Liver (tissue), 8 donors: ENCODE measurements at regions not wholly inside any gene's neighbourhood (a gene's known extent, or its start where the extent isn't known, plus 50 kb on each side); places are given as distances from the start of the nearest gene placed in this dataset.

Source experiments
- DNase-seq: peaks from one replicate; pipeline ENCODE4 v3.0.0-alpha.2; 2017; ENCODE audit warnings: low spot score
- H3K27ac ChIP-seq, 2 donors: one replicate each; pipeline ENCODE4 v1.7.0; 2013; ENCODE audit warnings: inconsistent platforms in 2 of 2, low read length in 2 of 2, control low read depth in 1 of 2, low read depth in 1 of 2, mild to moderate bottlenecking in 1 of 2
- H3K27me3 ChIP-seq, 4 donors: one replicate each; pipeline versions ENCODE4 v1.6.1 to v1.7.0; 2013; ENCODE audit warnings: low read length in 3 of 4, inconsistent platforms in 1 of 4, mild to moderate bottlenecking in 1 of 4, moderate library complexity in 1 of 4; ENCODE audit not compliant: control insufficient read depth in 4 of 4, insufficient read depth in 4 of 4
- H3K36me3 ChIP-seq, 4 donors: one replicate each; pipeline versions ENCODE4 v1.6.1 to v1.7.0; 2013; ENCODE audit warnings: low read length in 3 of 4, mild to moderate bottlenecking in 3 of 4, low read depth in 1 of 4, moderate library complexity in 1 of 4; ENCODE audit not compliant: control insufficient read depth in 4 of 4, insufficient read depth in 3 of 4
- H3K4me1 ChIP-seq, 4 donors: one replicate each; pipeline versions ENCODE4 v1.6.1 to v1.7.0; 2013; ENCODE audit warnings: low read length in 3 of 4, mild to moderate bottlenecking in 3 of 4, moderate library complexity in 1 of 4; ENCODE audit not compliant: control insufficient read depth in 4 of 4, insufficient read depth in 4 of 4
- H3K4me3 ChIP-seq, 3 donors: one replicate each; pipeline versions ENCODE4 v1.6.1 to v1.7.0; 2013; ENCODE audit warnings: low read length in 3 of 3, control low read depth in 1 of 3, low read depth in 1 of 3, mild to moderate bottlenecking in 1 of 3
- H3K9ac ChIP-seq, 2 donors: one replicate each; pipeline ENCODE4 v1.7.0; 2013; ENCODE audit warnings: low read length in 2 of 2, mild to moderate bottlenecking in 2 of 2, moderate library complexity in 2 of 2, control low read depth in 1 of 2, low read depth in 1 of 2
- H3K9me3 ChIP-seq, 4 donors: one replicate each; pipeline versions ENCODE4 v1.6.1 to v1.7.0; 2013; ENCODE audit warnings: low read length in 3 of 4; ENCODE audit not compliant: control insufficient read depth in 4 of 4
- ATF3 ChIP-seq: IDR thresholded peaks from 2 replicates; pipeline ENCODE4 v1.6.1; 2016; ENCODE audit warnings: antibody characterized with exemption
- CTCF ChIP-seq: fragments of 150-350 bp; IDR thresholded peaks from 2 replicates; pipeline ENCODE4 v1.5.1; 2017; ENCODE audit warnings: improper control_type of control experiment, low read depth, low read length; ENCODE audit not compliant: missing input control
- EGR1 ChIP-seq, 2 donors: IDR thresholded peaks; 2 replicates each; pipeline ENCODE4 v1.6.1; 2016 to 2018; ENCODE audit warnings: antibody characterized with exemption in 2 of 2, low read depth in 2 of 2
- FOXA1 ChIP-seq: IDR thresholded peaks from 2 replicates; pipeline ENCODE4 v1.6.1; 2016; ENCODE audit warnings: antibody characterized with exemption
- FOXA2 ChIP-seq: IDR thresholded peaks from 2 replicates; pipeline ENCODE4 v1.6.1; 2016; ENCODE audit warnings: antibody characterized with exemption
- GABPA ChIP-seq, 2 donors: IDR thresholded peaks in 1 of 2; conservative IDR thresholded peaks in 1 of 2; 2 replicates each; pipeline ENCODE4 v1.6.1; 2016; ENCODE audit warnings: antibody characterized with exemption in 2 of 2, mild to moderate bottlenecking in 1 of 2, moderate library complexity in 1 of 2
- HNF4A ChIP-seq, 2 donors: conservative IDR thresholded peaks; 2 replicates each; pipeline ENCODE4 v1.6.1; 2016; ENCODE audit warnings: antibody characterized with exemption in 2 of 2, mild to moderate bottlenecking in 2 of 2
- HNF4G ChIP-seq: IDR thresholded peaks from 2 replicates; pipeline ENCODE4 v1.6.1; 2016; ENCODE audit warnings: antibody characterized with exemption
- JUND ChIP-seq, 2 donors: IDR thresholded peaks; 2 replicates each; pipeline ENCODE4 v1.6.1; 2016; ENCODE audit warnings: antibody characterized with exemption in 2 of 2
- MAX ChIP-seq: IDR thresholded peaks from 2 replicates; pipeline ENCODE4 v1.6.1; 2016; ENCODE audit warnings: antibody characterized with exemption
- NR2F2 ChIP-seq: IDR thresholded peaks from 2 replicates; pipeline ENCODE4 v1.6.1; 2016; ENCODE audit warnings: antibody characterized with exemption
- RAD21 ChIP-seq, 2 donors: IDR thresholded peaks; 2 replicates each; pipeline ENCODE4 v1.6.1; 2016; ENCODE audit warnings: antibody characterized with exemption in 2 of 2, mild to moderate bottlenecking in 2 of 2
- REST ChIP-seq: IDR thresholded peaks from 2 replicates; pipeline ENCODE4 v1.6.1; 2016; ENCODE audit warnings: antibody characterized with exemption, mild to moderate bottlenecking
- RXRA ChIP-seq, 2 donors: IDR thresholded peaks; 2 replicates each; pipeline ENCODE4 v1.6.1; 2017 to 2018; ENCODE audit warnings: antibody characterized with exemption in 2 of 2, mild to moderate bottlenecking in 1 of 2
- SP1 ChIP-seq: IDR thresholded peaks from 2 replicates; pipeline ENCODE4 v1.6.1; 2018; ENCODE audit warnings: antibody characterized with exemption, mild to moderate bottlenecking
- TAF1 ChIP-seq: conservative IDR thresholded peaks from 2 replicates; pipeline ENCODE4 v1.6.1; 2016; ENCODE audit warnings: antibody characterized with exemption, mild to moderate bottlenecking
- YY1 ChIP-seq: IDR thresholded peaks from 2 replicates; pipeline ENCODE4 v1.6.1; 2016; ENCODE audit warnings: antibody characterized with exemption, mild to moderate bottlenecking
- ZBTB33 ChIP-seq: IDR thresholded peaks from 2 replicates; pipeline ENCODE4 v1.6.1; 2016; ENCODE audit warnings: antibody characterized with exemption
- WGBS: extraction: QIAGEN DNeasy Blood & Tissue Kit; methylation state at CpG from one replicate; pipeline ENCODE4 v1.1.7; 2013; 5-methylcytosine and 5-hydroxymethylcytosine counted together
- donor health status: healthy.
- donor health status: healthy.
- donor health status: healthy.
- donor health status: healthy.
- donor health status: healthy.

GRCh38 chr22:27476729-27477128 is 324.8 kb downstream of the MN1 start:
- Histone ChIP-seq H3K27ac (no peak overlapping the region), H3K9me3 (no peaks in the 10 kb centered on the region), H3K4me1 (peaks cover 0 to 12% (median 7%) of the 10 kb centered on the region in 4 donors), H3K27me3 (no peaks in the 10 kb centered on the region), H3K4me3 (no peak overlapping the region), H3K9ac (no peak overlapping the region), H3K36me3 (no peaks in the 10 kb centered on the region)
- no peak for DNase-seq
- TF ChIP-seq FOXA2: no peak
- no peak for TF ChIP-seq REST
- TF ChIP-seq ATF3: no peak
- TF ChIP-seq GABPA (IDR thresholded peaks at IDR 0.05 in 1 of 2, conservative IDR thresholded peaks at IDR 0.05 in 1 of 2): no peak
- TF ChIP-seq CTCF: no peak
- no peak for TF ChIP-seq HNF4A (conservative IDR thresholded peaks at IDR 0.05)
- TF ChIP-seq TAF1: no peak
- no peak for TF ChIP-seq FOXA1
- no peak for TF ChIP-seq MAX
- TF ChIP-seq RAD21 (IDR thresholded peaks at IDR 0.05): no peak
- no peak for TF ChIP-seq RXRA (IDR thresholded peaks at IDR 0.05)
- TF ChIP-seq HNF4G: no peak
- TF ChIP-seq YY1: no peak
- TF ChIP-seq EGR1 (IDR thresholded peaks at IDR 0.05; ENCODE audit: low read depth in 2 of 2): no peak
- TF ChIP-seq ZBTB33: no peak
- TF ChIP-seq NR2F2: no peak
- no peak for TF ChIP-seq JUND (IDR thresholded peaks at IDR 0.05)
- TF ChIP-seq SP1: no peak
- 92% methylated on average over 8 of the region's 8 CpGs for WGBS
